GM19351 (cell line): ENCODE measurements at regions not wholly inside any gene's neighbourhood (a gene's known extent, or its start where the extent isn't known, plus 50 kb on each side); places are given as distances from the start of the nearest gene placed in this dataset.
"Not testable (repeated sequence)": the region's sequence is repeated elsewhere in the genome, so short reads cannot be mapped to it uniquely, and the experiment has no call there.

Experiments used
- ATAC-seq: cut with Tn5 transposase; IDR thresholded peaks from one replicate; pipeline ENCODE4 v1.9.1; 2021; ENCODE audit warnings: mild to moderate bottlenecking, moderate library complexity; ENCODE audit not compliant: unreplicated experiment

- no peak for ATAC-seq
These were observed 139.7 kb upstream of the PCGF5 start for GRCh38 chr10:91080776-91081175.

- no peak for ATAC-seq
These were observed 138.0 kb upstream of the PCGF5 start for GRCh38 chr10:91082447-91082846.

DNA sequence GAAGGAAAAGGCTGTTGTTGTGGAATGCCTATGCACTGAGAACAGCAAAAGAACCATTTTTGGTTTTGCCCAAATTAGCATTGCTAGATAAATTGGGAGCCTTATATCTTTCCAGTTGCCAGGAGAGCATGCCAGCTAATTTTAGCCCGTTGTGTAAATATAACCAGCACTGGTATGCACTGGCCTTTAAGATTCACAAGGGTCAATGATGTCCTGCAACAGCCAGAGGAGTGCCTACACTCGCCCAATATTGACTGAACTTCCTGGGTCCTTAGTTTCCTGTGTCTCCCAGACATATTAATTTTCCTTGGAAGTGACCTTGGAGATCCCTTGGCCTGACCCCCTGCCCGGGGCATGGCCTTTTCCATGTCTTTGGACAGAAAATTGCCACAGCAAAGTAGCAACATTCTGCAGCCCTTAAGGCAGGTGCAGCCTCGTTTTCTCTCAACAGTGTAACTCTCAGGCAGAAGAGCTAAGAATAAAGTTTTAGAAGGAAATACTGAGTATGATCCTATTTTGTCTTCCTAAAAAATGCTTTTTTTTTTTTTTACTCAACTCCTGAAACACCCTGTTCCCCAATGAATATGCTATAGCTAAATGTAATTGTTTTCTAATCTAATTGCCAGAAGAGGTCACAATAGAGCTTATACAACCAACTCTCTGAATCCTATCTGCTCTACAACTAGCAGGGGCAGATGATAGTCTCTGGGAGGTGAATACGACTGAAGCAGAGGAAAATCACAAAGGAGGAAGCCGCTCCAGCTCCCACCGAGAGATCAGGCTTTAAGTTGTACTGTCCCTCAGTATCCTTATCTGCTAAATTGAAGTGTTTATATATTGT is 131.9 kb upstream of the PCGF5 start:
- ATAC-seq: no peak

- no peak for ATAC-seq
These were observed 129.5 kb upstream of the PCGF5 start for GRCh38 chr10:91090761-91091529.

DNA sequence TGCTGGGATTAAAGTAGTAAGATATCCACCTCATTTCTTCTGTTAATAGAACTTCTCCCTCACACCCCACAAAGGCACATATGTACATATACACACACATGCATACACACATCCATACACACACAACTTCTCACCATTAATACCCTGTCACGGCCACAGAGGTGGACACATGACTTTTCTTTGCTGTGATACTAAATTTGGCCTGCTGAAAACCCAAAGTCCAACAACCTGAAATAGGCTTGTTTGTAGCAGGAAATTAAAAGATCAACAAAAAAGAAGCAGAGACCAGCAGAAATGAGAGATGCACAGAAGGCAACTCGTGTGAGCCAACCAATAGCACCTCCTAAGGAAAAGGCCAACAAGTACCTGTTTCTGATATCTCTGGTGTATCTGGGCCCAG is 128.7 kb upstream of the PCGF5 start:
- ATAC-seq: no peak

- ATAC-seq: no peak
These were observed 124.2 kb upstream of the PCGF5 start for GRCh38 chr10:91096274-91096673.

DNA sequence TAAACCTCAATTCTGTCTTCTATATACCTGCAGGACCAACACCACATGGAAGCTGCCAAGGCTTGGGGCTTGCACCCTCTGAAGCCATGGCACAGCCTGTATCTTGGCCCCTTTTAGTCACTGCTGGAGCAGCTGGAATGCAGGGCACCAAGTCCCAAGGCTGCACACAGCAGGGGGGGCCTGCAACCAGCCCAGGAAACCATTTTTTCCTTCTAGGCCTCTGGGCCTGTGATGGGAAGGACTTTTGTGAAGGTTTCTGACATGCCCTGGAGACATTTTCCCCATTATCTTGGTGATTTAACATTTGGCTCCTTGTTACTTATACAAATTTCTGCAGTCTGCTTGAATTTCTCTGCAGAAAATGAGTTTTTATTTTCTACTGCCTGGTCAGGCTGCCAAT is 123.2 kb upstream of the PCGF5 start:
- ATAC-seq: no peak

GRCh38 chr10:91098021-91098420 is 122.4 kb upstream of the PCGF5 start:
- ATAC-seq: not testable (repeated sequence)

- ATAC-seq: no peak
These were observed 116.9 kb upstream of the PCGF5 start for GRCh38 chr10:91103384-91104192.

DNA sequence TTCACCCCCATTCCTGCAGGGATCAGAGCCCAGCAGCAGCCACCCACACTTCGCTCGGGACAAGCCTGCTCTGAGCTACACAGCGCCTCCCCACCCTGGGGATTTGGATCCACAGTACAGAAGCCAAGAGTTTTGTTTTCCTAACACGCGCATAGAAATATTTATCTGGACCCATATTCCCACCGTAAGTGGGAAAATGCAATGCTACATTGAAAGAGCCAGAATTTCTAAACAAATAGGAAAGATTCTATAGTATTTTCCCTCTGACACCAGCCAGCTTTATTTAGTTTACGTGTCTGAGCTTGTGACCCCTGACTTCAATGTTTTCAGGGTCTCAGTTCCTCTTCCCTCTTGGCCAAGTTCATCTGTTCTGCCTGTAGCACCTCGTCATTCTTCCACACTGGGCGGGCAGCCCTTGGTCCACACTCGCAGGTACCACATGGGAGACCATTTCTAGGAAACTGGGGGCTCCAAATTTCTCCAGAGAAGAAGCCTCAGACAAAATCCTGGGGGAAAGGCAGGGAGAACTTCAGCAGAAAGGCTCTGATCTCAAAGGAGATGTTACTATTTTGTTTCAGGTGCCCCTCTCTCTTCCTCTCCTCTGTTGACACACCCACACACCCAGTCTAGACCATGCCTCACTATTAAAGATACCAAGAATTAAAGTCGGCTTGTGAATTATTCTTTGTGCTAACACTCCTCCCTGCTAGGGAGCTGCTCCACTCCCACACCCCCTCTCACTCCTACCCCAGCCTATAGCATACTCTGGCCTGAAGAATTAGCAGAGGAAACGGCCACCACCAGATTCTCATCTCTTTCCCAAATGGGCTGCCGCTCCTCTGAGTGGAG is 116.0 kb upstream of the PCGF5 start:
- ATAC-seq: peak; percentile 53

GRCh38 chr10:91105269-91105668 is 115.2 kb upstream of the PCGF5 start:
- no peak for ATAC-seq

GRCh38 chr10:91108820-91109219 is 111.6 kb upstream of the PCGF5 start:
- ATAC-seq: no peak

DNA sequence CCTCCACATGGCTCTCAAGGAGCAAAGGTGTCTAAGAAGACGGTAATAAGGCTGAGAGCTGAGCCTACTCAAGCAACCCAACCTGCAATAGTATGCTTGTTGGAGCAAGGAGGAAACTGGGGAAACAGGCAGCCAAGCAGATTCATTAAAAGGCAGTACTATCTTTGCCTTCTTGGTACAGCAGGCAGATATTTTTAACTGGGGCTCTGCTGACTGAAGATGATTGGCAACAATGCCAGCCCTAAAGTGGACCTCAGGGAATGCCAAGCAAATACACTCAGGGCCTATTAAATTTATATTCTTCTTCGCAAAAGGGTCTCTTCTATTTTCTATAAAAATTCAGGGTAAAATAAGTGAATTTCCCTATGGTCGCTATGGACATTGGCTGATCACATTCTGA is 109.4 kb upstream of the PCGF5 start:
- no peak for ATAC-seq

GRCh38 chr10:91115618-91116390 is 104.7 kb upstream of the PCGF5 start:
- ATAC-seq: no peak

GRCh38 chr10:91117505-91117904 is 103.0 kb upstream of the PCGF5 start:
- ATAC-seq: no peak

GRCh38 chr10:91120348-91120747 is 100.1 kb upstream of the PCGF5 start:
- ATAC-seq: no peak

DNA sequence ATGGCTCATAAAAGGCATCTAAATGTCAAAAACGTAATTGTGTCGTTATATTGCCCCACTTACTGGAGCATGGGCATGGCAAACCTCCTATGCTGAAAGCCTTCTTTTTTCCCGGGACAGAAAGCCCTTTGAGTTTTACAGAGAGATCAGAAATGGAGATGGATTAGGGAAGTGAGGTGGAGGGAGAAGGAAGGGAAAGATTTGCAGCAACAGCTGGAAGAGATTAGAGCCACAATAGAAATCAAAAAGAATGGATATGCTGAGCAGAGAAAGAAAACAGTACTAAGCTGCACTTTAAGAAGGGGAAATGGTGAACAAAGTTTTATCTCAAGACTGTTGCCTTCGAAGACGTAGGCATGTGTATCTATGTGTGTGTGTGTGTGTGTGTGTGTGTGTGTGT is 97.2 kb upstream of the PCGF5 start:
- no peak for ATAC-seq

DNA sequence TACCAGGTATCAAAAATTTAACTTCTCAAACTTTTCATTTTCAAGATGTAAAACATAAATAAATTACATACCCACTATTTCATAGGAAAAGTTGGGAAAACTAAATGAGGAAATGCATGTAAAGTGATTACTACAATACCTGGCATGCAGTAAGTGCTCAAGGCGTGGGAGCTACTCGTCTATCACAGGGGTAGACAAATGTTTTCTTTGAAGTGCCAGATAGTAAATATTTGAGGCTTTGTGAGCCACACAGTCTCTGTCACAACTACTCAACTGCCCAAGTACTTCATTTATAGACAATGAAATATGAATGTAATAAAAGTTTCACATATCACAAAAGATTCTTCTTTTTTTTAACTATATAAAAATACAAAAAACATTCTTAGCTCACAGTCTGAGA is 96.4 kb upstream of the PCGF5 start:
- no peak for ATAC-seq

- ATAC-seq: no peak
These were observed 94.0 kb upstream of the PCGF5 start for GRCh38 chr10:91126471-91126870.
